Esophagus (tissue), 2 donors: ENCODE measurements at regions not wholly inside any gene's neighbourhood (a gene's known extent, or its start where the extent isn't known, plus 50 kb on each side); places are given as distances from the start of the nearest gene placed in this dataset.
A peak's percentile ranks its signal among the peaks of the same experiment; 100 is the strongest.

Source experiments
- H3K27ac ChIP-seq, 2 donors: one replicate each; pipeline ENCODE4 v1.5.1; 2013; ENCODE audit warnings: low read depth in 2 of 2, mild to moderate bottlenecking in 2 of 2, inconsistent platforms in 1 of 2, low read length in 1 of 2, moderate library complexity in 1 of 2
- H3K27me3 ChIP-seq, 2 donors: one replicate each; pipeline ENCODE4 v1.6.1; 2013; ENCODE audit warnings: low read length in 2 of 2, control low read depth in 1 of 2, mild to moderate bottlenecking in 1 of 2; ENCODE audit not compliant: insufficient read depth in 2 of 2, control insufficient read depth in 1 of 2
- H3K36me3 ChIP-seq, 2 donors: one replicate each; pipeline ENCODE4 v1.6.1; 2013; ENCODE audit warnings: low read length in 1 of 2; ENCODE audit not compliant: control insufficient read depth in 2 of 2, insufficient read depth in 2 of 2
- H3K4me1 ChIP-seq, 2 donors: one replicate each; pipeline ENCODE4 v1.6.1; 2013; ENCODE audit warnings: low read length in 1 of 2; ENCODE audit not compliant: control insufficient read depth in 2 of 2, insufficient read depth in 2 of 2
- H3K4me3 ChIP-seq, 2 donors: one replicate each; pipeline ENCODE4 v1.5.1; 2013; ENCODE audit warnings: low read length in 2 of 2, mild to moderate bottlenecking in 2 of 2, low read depth in 1 of 2, moderate library complexity in 1 of 2
- H3K9me3 ChIP-seq, 2 donors: one replicate each; pipeline ENCODE4 v1.6.1; 2013; ENCODE audit warnings: mild to moderate bottlenecking in 2 of 2, low read depth in 1 of 2, low read length in 1 of 2, moderate library complexity in 1 of 2; ENCODE audit not compliant: control insufficient read depth in 2 of 2, insufficient read depth in 1 of 2
- WGBS, 2 donors: extraction: QIAGEN DNeasy Blood & Tissue Kit; methylation state at CpG; one replicate each; pipeline ENCODE4 v1.1.7; 2013; 5-methylcytosine and 5-hydroxymethylcytosine counted together
- donor health status: healthy with polysubstance abuse.
- donor health status: Bipolar disorder and iron deficiency.

GRCh38 chr6:137798846-137799245, 68.2 kb upstream of the TNFAIP3 start:
- no peaks in the 10 kb centered on the region for H3K27me3 ChIP-seq
- no peaks in the 10 kb centered on the region for H3K36me3 ChIP-seq
- H3K27ac ChIP-seq, result no peak overlapping the region
- peaks cover 0 to 3% of the 10 kb centered on the region in 2 donors for H3K4me1 ChIP-seq
- WGBS, 2 donors, result 86 to 87% methylated on average over 3 of the region's 3 CpGs
- H3K9me3 ChIP-seq, result no peaks in the 10 kb centered on the region
- H3K4me3 ChIP-seq, result no peak overlapping the region

- no peaks in the 10 kb centered on the region for H3K36me3 ChIP-seq
- peaks cover 0 to 3% of the 10 kb centered on the region in 2 donors for H3K4me1 ChIP-seq
- no peaks in the 10 kb centered on the region for H3K27me3 ChIP-seq
- 89 to 92% methylated on average over 3 of the region's 3 CpGs for WGBS, 2 donors
- no peak overlapping the region for H3K4me3 ChIP-seq
- H3K27ac ChIP-seq, result peak overlapping the region in 1 of 2 donors; percentile 1
- H3K9me3 ChIP-seq, result no peaks in the 10 kb centered on the region
Measured at GRCh38 chr6:137799950-137800568, 67.0 kb upstream of the TNFAIP3 start.

- 87% methylated on average over 2 of the region's 2 CpGs for WGBS, 2 donors
- H3K27me3 ChIP-seq, result no peaks in the 10 kb centered on the region
Measured at GRCh38 chr6:137800762-137801161, 66.3 kb upstream of the TNFAIP3 start.

GRCh38 chr6:137801352-137802114, 65.5 kb upstream of the TNFAIP3 start:
- H3K9me3 ChIP-seq, result no peaks in the 10 kb centered on the region
- whole genome bisulfite sequencing, 2 donors, result 89 to 92% methylated on average over 5 of the region's 5 CpGs
- no peak overlapping the region for H3K27ac ChIP-seq
- peaks cover 0 to 3% of the 10 kb centered on the region in 2 donors for H3K4me1 ChIP-seq
- H3K27me3 ChIP-seq, result no peaks in the 10 kb centered on the region
- no peaks in the 10 kb centered on the region for H3K36me3 ChIP-seq
- no peak overlapping the region for H3K4me3 ChIP-seq

More at GRCh38 chr6:137800762-137801161, 66.3 kb upstream of the TNFAIP3 start:
- Histone ChIP-seq H3K4me1 (peaks cover 0 to 3% of the 10 kb centered on the region in 2 donors), H3K4me3 (no peak overlapping the region), H3K27ac (no peak overlapping the region), H3K9me3 (no peaks in the 10 kb centered on the region), H3K36me3 (no peaks in the 10 kb centered on the region)

GRCh38 chr6:137802408-137803182, 64.5 kb upstream of the TNFAIP3 start:
- no peaks in the 10 kb centered on the region for H3K36me3 ChIP-seq
- WGBS, 2 donors, result 90 to 94% methylated on average over 8 of the region's 8 CpGs

GRCh38 chr6:137804637-137805036, 62.4 kb upstream of the TNFAIP3 start:
- Histone ChIP-seq H3K4me3 (no peak overlapping the region), H3K9me3 (no peaks in the 10 kb centered on the region), H3K27ac (no peak overlapping the region), H3K36me3 (no peaks in the 10 kb centered on the region), H3K4me1 (peaks cover 0 to 4% of the 10 kb centered on the region in 2 donors), H3K27me3 (no peaks in the 10 kb centered on the region)
- 13 to 22% methylated on average over 2 of the region's 2 CpGs for WGBS, 2 donors

More at GRCh38 chr6:137802408-137803182, 64.5 kb upstream of the TNFAIP3 start:
- no peak overlapping the region for H3K27ac ChIP-seq
- no peaks in the 10 kb centered on the region for H3K27me3 ChIP-seq
- H3K4me1 ChIP-seq, result peaks cover 0 to 3% of the 10 kb centered on the region in 2 donors
- H3K4me3 ChIP-seq, result no peak overlapping the region
- no peaks in the 10 kb centered on the region for H3K9me3 ChIP-seq

GRCh38 chr6:137805622-137806021, 61.4 kb upstream of the TNFAIP3 start:
- Histone ChIP-seq H3K4me1 (peaks cover 0 to 4% of the 10 kb centered on the region in 2 donors), H3K4me3 (no peak overlapping the region), H3K27ac (peak overlapping the region in 1 of 2 donors; percentile 33), H3K27me3 (no peaks in the 10 kb centered on the region), H3K36me3 (no peaks in the 10 kb centered on the region), H3K9me3 (no peaks in the 10 kb centered on the region)
- 76 to 80% methylated on average over 7 of the region's 7 CpGs for WGBS, 2 donors

- WGBS, 2 donors, result 91 to 93% methylated on average over 5 of the region's 5 CpGs
- no peak overlapping the region for H3K4me3 ChIP-seq
- no peaks in the 10 kb centered on the region for H3K36me3 ChIP-seq
- no peaks in the 10 kb centered on the region for H3K27me3 ChIP-seq
- no peaks in the 10 kb centered on the region for H3K9me3 ChIP-seq
- H3K4me1 ChIP-seq, result peaks cover 0 to 4% of the 10 kb centered on the region in 2 donors
- H3K27ac ChIP-seq, result no peak overlapping the region
Measured at GRCh38 chr6:137806914-137807682, 60.0 kb upstream of the TNFAIP3 start.

- Histone ChIP-seq H3K27ac (no peak overlapping the region), H3K36me3 (no peaks in the 10 kb centered on the region)
Measured at GRCh38 chr6:137808191-137808590, 58.9 kb upstream of the TNFAIP3 start.

More at GRCh38 chr6:137808191-137808590, 58.9 kb upstream of the TNFAIP3 start:
- H3K4me1 ChIP-seq, result peaks cover 0 to 4% of the 10 kb centered on the region in 2 donors
- no peak overlapping the region for H3K4me3 ChIP-seq
- H3K27me3 ChIP-seq, result no peaks in the 10 kb centered on the region
- H3K9me3 ChIP-seq, result no peaks in the 10 kb centered on the region
